HG02571 (cell line): ENCODE measurements at regions not wholly inside any gene's neighbourhood (a gene's known extent, or its start where the extent isn't known, plus 50 kb on each side); places are given as distances from the start of the nearest gene placed in this dataset.

Experiments used
- ATAC-seq: cut with Tn5 transposase; IDR thresholded peaks from one replicate; pipeline ENCODE4 v1.9.1; 2021; ENCODE audit warnings: mild to moderate bottlenecking, moderate library complexity; ENCODE audit not compliant: unreplicated experiment

DNA sequence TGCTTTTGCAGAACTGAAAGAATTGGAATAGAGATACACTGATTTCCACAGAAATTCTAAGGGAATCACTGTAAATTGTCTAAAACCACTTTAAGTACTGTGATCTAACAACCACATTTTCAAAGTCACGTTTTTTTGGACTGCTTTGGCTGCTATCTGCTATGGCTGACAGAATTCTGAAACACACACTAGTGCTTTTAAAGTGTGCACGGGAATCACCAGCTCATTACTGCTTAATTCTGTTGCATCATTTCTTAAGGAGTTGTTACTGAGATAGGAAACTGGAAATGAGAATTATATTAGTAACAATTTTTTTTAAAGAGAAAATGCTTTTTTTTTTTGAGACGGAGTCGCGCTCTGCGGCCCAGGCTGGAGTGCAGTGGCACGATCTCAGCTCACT, 716.5 kb upstream of the NRSN1 start:
- no peak for ATAC-seq

DNA sequence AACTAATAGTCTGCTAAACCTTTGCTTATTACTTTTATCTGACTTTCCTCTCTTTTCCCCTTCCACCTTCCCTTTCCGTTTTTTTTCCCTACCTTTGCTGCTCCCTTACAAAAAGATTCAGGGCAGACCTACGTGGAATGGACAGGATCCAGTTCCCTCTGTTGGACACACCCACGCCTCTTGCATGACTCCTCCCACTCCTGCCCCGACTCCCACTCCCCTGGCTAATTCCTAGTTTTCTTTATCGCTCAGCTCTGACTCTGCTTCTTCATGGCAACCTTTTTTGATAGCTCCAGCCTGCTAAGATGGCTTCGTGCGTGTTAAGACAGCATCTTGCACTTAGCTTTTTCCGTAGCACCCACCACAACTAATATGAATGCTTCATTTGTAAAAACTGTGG, 715.6 kb upstream of the NRSN1 start:
- ATAC-seq: no peak

DNA sequence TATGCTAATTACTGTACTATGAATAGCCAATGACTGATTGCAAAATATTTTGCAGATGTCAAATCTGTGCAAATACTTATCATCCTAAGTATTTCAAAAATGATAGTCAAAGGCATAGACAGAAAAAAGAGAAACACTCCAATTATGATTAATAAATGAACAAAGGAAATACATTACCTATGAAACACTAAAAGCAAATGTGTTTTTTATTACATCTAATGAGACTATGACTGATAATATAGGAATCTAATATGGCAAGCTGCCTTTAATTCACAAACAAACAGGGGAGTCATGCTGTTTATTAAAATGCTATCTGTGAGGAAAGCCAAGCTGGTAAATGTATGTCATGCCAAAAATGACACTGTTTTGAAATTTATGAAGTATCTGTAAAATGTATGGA, 713.2 kb upstream of the NRSN1 start:
- ATAC-seq: no peak

DNA sequence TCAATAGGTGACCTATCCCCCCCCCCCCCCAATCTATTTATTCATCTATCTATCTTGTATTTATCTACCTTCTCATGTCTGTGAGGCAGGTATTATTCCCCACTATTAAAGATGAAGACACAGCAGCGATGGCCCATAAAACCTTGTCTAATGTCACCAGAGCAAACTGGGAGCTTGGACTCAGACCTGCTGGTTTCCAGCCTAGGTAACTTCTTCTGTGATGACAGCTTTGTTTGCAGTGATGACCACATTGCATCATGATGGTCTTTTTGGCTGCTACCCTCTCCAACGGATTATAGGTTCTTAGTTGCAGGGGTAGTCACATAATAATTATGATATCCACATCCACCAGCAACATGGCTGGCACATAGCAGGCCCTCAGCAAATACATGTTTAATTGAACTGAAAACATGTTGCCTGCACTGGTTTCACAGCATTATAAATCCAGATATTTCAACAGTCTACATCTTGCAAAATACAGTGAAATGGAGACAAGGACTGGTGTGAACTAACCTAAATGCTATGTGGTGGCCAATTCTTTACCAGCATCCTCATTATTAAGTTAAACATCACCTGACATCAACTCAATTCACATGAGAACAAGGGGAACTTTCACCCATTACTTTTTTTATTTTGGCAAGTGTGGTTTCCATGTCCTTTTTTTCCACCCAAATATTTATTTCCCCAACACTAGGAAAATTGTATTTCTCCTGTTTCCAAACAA, 712.5 kb upstream of the NRSN1 start:
- ATAC-seq: no peak

DNA sequence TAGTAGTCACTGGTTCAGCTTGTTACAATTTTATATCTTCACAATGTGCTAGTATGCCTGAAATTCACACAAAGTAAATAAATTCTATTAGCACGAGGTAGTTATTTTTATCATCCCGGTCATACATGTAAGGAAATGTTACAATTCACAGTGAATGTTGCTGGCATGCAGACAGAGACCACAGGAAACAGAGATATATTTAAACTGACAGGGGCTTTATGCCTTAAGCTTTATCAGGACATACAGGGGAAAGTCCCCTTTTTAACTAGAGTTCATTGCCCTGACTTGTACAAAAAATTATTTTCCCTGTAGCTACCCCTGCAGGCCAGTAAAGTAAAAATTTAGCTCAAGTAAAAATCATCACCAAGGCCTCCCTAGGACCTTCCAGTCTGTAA, 712.0 kb upstream of the NRSN1 start:
- ATAC-seq: no peak

DNA sequence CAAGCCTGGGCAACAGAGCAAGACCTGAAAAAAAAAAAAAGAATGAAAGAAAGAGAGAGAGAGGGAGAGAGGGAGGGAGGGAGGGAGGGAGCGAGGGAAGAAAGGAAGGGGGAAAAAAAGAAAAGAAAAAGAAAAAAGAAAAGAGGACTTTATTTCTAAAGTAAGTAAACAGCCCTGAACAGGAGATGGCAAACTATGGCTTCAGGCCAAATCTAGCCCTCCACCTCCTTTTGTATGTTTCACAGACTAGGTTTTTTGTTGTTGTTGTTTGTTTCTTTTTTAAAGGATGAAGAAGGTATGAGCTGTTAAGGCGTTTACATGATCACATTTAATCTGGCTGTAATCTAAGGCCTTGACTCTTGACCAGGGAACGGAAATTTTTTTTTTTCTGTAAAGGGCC, 711.1 kb upstream of the NRSN1 start:
- no peak for ATAC-seq

DNA sequence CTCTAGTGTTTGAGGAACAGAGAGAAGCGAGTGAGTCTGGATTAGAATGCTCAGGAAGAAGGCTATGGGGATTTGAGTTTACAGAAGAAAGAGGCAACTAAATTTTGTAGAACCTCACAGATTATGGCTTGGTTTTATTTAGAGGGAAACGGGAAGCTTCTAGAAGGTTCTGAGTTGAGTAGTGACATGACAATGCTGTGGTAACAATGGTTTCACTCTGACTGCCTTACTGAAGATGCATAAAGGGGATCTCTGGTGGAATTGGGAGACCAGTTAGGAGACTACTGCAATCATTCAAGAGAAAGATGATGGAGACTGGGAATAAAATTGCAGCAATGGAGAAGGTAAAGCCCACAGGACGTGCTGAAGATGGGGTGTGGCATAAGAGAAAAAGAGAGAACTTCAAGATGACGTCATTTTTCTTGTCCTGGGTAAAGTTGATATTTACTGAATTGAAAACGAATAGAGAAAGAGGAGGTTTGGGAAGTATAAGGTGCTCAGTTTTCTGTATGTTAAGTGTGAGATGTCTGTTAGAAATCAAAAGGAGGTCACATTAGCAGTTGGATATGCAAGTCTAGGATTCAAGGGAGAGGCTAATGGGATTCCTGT, 710.1 kb upstream of the NRSN1 start:
- ATAC-seq: no peak

- ATAC-seq: no peak
These were observed 708.9 kb upstream of the NRSN1 start for GRCh38 chr6:23417133-23417532.

DNA sequence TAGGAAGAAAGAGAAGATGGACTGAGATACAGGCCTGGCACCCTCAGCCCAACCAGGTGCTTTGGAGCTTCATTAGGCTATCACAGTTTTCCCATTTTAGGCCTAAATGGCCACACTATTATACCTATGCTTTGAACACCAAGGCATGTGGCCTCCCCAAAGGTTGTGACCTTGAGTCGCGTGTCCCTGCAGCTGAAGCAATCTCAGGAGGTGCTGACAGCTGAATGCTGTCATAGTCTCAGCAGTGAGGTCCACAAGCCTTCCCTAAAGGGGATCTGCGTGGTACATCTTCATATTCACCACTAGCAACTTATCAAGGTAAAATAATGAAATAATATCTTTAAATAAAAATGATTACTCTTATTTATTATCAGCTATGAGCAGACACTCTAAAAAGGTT, 707.9 kb upstream of the NRSN1 start:
- ATAC-seq: no peak

- no peak for ATAC-seq
These were observed 707.0 kb upstream of the NRSN1 start for GRCh38 chr6:23419046-23419445.

DNA sequence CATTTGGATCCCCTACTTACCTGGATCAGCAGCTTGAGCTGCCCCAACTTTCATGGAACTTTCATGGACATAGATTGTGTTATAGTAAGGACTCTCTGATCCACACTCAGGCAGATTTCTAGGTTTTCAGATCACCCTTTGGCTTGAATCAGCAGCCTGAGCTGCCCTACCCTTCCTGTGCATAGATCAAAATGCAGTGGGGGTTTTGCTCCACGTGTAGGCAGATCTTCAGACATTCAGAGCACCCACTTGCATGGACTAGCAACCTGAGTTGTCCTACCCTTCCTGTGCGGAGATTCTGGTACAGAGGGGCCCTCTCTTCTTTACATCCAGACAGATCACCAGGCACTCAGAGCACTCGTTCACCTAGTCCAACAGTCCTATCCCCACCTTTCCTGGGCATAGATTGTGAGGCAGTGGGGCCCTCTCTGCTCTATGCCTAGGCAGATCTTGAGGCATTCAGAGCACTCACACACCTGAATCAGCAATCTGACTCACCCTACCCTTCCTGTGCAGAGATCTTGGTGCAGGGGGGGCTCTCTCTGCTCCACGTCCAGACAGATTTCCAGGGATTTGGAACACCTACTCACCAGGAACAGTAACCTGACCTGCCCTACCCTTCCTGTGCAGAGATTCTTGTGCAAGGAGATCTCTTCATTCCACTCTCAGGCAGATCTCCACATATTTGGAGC, 705.2 kb upstream of the NRSN1 start:
- no peak for ATAC-seq

DNA sequence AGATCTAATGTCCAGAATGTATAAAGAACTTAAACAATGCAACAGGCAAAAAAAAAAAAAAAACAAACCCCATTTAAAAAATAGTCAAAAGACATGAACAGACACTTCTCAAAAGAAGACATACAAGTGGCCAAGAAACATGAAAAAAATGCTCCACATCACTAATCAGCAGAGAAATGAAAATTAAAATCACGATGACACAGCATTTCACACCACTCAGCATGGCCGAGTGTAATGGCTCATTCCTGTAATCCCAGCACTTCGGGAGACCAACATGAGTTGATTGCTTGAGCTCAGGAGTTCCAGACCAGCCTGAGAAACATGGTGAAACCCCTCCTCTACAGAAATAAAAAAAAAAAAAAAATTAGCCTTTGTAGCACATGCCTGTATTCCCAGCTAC, 701.4 kb upstream of the NRSN1 start:
- no peak for ATAC-seq

DNA sequence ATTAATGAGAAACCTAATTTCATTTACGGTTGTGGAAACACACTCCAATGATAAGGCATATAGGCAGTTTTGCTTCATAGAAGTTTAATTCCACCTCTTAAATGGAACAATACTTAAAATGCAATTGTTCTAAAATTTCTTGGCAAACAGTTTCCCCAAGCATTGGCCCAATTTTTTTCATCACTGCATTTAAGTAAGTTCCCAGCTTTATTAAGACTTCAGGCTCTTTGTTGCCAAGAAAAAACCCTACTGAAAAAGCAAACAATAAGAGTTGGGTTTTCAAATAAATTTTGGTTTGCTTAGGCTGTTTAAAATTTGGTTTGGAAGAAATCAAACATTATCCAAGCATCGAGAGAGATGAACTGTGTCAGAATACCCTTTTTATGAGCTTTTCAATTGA, 690.9 kb upstream of the NRSN1 start:
- ATAC-seq: no peak

- no peak for ATAC-seq
These were observed 690.2 kb upstream of the NRSN1 start for GRCh38 chr6:23435798-23436197.

GRCh38 chr6:23441808-23442461, 684.1 kb upstream of the NRSN1 start:
- no peak for ATAC-seq

GRCh38 chr6:23445157-23445710, 680.8 kb upstream of the NRSN1 start:
- ATAC-seq: no peak

DNA sequence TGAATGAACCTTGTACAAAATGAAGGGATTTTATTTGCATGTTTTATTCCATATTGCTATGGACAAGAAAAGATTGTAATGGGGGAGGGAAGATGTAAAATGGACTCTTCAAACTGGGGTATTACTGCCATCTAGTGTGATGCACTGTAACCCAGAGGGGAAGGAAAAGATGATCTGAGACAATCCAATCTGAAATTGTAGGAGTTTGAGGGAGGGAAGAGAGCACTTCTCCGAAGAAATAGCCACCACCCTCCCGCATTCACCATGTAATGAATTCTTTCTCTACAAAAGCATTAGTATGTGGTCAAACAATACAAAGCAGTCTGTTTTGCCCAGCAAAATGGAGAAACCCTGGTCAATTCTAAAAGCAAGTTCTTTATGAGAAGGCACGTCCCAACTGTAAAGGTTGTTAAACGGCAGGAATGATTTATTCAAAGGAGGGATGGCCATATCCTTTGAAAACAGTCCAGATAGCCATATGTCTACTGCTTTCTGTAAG, 679.5 kb upstream of the NRSN1 start:
- ATAC-seq: no peak

- ATAC-seq: no peak
These were observed 678.3 kb upstream of the NRSN1 start for GRCh38 chr6:23447731-23448130.

DNA sequence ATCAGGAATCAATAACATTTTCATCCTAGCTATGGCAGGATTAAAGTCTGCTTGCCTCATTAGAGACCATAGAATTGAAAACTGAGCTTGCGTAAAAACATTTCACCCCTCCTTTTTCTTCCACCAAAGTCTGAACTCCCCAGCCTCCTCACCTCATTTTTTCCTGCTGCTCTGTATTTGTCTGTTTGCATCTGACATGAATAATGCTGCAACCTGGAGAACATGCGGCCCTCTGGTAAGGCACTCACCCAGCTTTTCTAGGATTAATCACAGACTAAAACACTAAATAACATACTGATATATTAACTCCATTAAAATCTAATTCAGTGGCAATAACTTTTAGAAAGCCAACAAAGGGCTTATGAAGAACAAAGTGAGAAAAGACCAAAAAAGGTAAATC, 677.7 kb upstream of the NRSN1 start:
- ATAC-seq: no peak

- no peak for ATAC-seq
These were observed 671.7 kb upstream of the NRSN1 start for GRCh38 chr6:23454080-23454976.
